ENCODE measurements at regions not wholly inside any gene's neighbourhood (a gene's known extent, or its start where the extent isn't known, plus 50 kb on each side); places are given as distances from the start of the nearest gene placed in this dataset.
A peak's percentile ranks its signal among the peaks of the same experiment; 100 is the strongest.
"Not testable (repeated sequence)": the region's sequence is repeated elsewhere in the genome, so short reads cannot be mapped to it uniquely, and the experiment has no call there.

GRCh38 chr2:11942178-11942569 lies 195.7 kb downstream of the LPIN1 start:
- CTCF ChIA-PET: no interaction called here
- POLR2A ChIA-PET: no interaction called here
- H3K4me1 ChIP-seq (ENCODE audit: control extremely low read depth in 1 of 4, control insufficient read depth in 4 of 4, insufficient read depth in 4 of 4, low read length in 3 of 4): no peaks in the 10 kb centered on the region
- no peak overlapping the region for H3K4me3 ChIP-seq (ENCODE audit: control insufficient read depth in 1 of 7, extremely low read depth in 1 of 7, insufficient read depth in 4 of 7, low read depth in 2 of 7, low read length in 6 of 7)
- H3K9me3 ChIP-seq (ENCODE audit: control extremely low read depth in 1 of 5, control insufficient read depth in 4 of 5, insufficient read depth in 2 of 5, low read depth in 1 of 5, low read length in 4 of 5): no peaks in the 10 kb centered on the region
- no peak for DNase-seq
- H3K36me3 ChIP-seq (ENCODE audit: control insufficient read depth in 4 of 4, insufficient read depth in 4 of 4, low read length in 3 of 4): no peaks in the 10 kb centered on the region
- no peaks in the 10 kb centered on the region for H3K27me3 ChIP-seq (replicated peaks in 2 of 5; ENCODE audit: control insufficient read depth in 4 of 5, insufficient read depth in 5 of 5, low read length in 4 of 5)
- H3K27ac ChIP-seq (ENCODE audit: insufficient read depth in 1 of 2, low read depth in 1 of 2, low read length in 2 of 2, poor library complexity in 1 of 2, severe bottlenecking in 2 of 2): no peak overlapping the region
- WGBS (ENCODE audit: insufficient coverage): 94% methylated on average over 5 of the region's 5 CpGs

- whole genome bisulfite sequencing (ENCODE audit: insufficient coverage): 90% methylated on average over 2 of the region's 4 CpGs
- Histone ChIP-seq H3K4me1 (ENCODE audit: control extremely low read depth in 1 of 4, control insufficient read depth in 4 of 4, insufficient read depth in 4 of 4, low read length in 3 of 4) (no peaks in the 10 kb centered on the region), H3K36me3 (ENCODE audit: control insufficient read depth in 4 of 4, insufficient read depth in 4 of 4, low read length in 3 of 4) (no peaks in the 10 kb centered on the region), H3K4me3 (ENCODE audit: control insufficient read depth in 1 of 7, extremely low read depth in 1 of 7, insufficient read depth in 4 of 7, low read depth in 2 of 7, low read length in 6 of 7) (no peak overlapping the region), H3K27ac (ENCODE audit: insufficient read depth in 1 of 2, low read depth in 1 of 2, low read length in 2 of 2, poor library complexity in 1 of 2, severe bottlenecking in 2 of 2) (no peak overlapping the region), H3K9me3 (ENCODE audit: control extremely low read depth in 1 of 5, control insufficient read depth in 4 of 5, insufficient read depth in 2 of 5, low read depth in 1 of 5, low read length in 4 of 5) (no peaks in the 10 kb centered on the region), H3K27me3 (replicated peaks in 2 of 5; ENCODE audit: control insufficient read depth in 4 of 5, insufficient read depth in 5 of 5, low read length in 4 of 5) (no peaks in the 10 kb centered on the region)
- ChIA-PET CTCF (no interaction called here), POLR2A (no interaction called here)
- no peak for DNase-seq
Measured at GRCh38 chr2:11944311-11944710, 197.9 kb downstream of the LPIN1 start.

- no peaks in the 10 kb centered on the region for H3K9me3 ChIP-seq (ENCODE audit: control extremely low read depth in 1 of 5, control insufficient read depth in 4 of 5, insufficient read depth in 2 of 5, low read depth in 1 of 5, low read length in 4 of 5)
- DNase-seq: no peak
- POLR2A ChIA-PET: no interaction called here
- H3K36me3 ChIP-seq (ENCODE audit: control insufficient read depth in 4 of 4, insufficient read depth in 4 of 4, low read length in 3 of 4): no peaks in the 10 kb centered on the region
- WGBS (ENCODE audit: insufficient coverage): no CpG with 5 or more reads among the region's 5 CpGs
- no peaks in the 10 kb centered on the region for H3K4me1 ChIP-seq (ENCODE audit: control extremely low read depth in 1 of 4, control insufficient read depth in 4 of 4, insufficient read depth in 4 of 4, low read length in 3 of 4)
- no peaks in the 10 kb centered on the region for H3K27me3 ChIP-seq (replicated peaks in 2 of 5; ENCODE audit: control insufficient read depth in 4 of 5, insufficient read depth in 5 of 5, low read length in 4 of 5)
- H3K27ac ChIP-seq (ENCODE audit: insufficient read depth in 1 of 2, low read depth in 1 of 2, low read length in 2 of 2, poor library complexity in 1 of 2, severe bottlenecking in 2 of 2): no peak overlapping the region
- CTCF ChIA-PET: no interaction called here
- no peak overlapping the region for H3K4me3 ChIP-seq (ENCODE audit: control insufficient read depth in 1 of 7, extremely low read depth in 1 of 7, insufficient read depth in 4 of 7, low read depth in 2 of 7, low read length in 6 of 7)
Measured at GRCh38 chr2:11945139-11946126, 199.0 kb downstream of the LPIN1 start.

GRCh38 chr2:11947956-11948355 lies 201.5 kb downstream of the LPIN1 start:
- Histone ChIP-seq H3K4me1 (ENCODE audit: control extremely low read depth in 1 of 4, control insufficient read depth in 4 of 4, insufficient read depth in 4 of 4, low read length in 3 of 4) (no peaks in the 10 kb centered on the region), H3K36me3 (ENCODE audit: control insufficient read depth in 4 of 4, insufficient read depth in 4 of 4, low read length in 3 of 4) (no peaks in the 10 kb centered on the region), H3K4me3 (ENCODE audit: control insufficient read depth in 1 of 7, extremely low read depth in 1 of 7, insufficient read depth in 4 of 7, low read depth in 2 of 7, low read length in 6 of 7) (no peak overlapping the region), H3K9me3 (ENCODE audit: control extremely low read depth in 1 of 5, control insufficient read depth in 4 of 5, insufficient read depth in 2 of 5, low read depth in 1 of 5, low read length in 4 of 5) (no peaks in the 10 kb centered on the region), H3K27me3 (replicated peaks in 2 of 5; ENCODE audit: control insufficient read depth in 4 of 5, insufficient read depth in 5 of 5, low read length in 4 of 5) (peaks cover 0 to under 1% (median 0%) of the 10 kb centered on the region in 5 experiments), H3K27ac (ENCODE audit: insufficient read depth in 1 of 2, low read depth in 1 of 2, low read length in 2 of 2, poor library complexity in 1 of 2, severe bottlenecking in 2 of 2) (no peak overlapping the region)
- DNase-seq: no peak
- ChIA-PET POLR2A (no interaction called here), CTCF (no interaction called here)
- WGBS (ENCODE audit: insufficient coverage): 100% methylated on average over 4 of the region's 4 CpGs

- ChIA-PET POLR2A (no interaction called here), CTCF (no interaction called here)
- no peak overlapping the region for H3K4me3 ChIP-seq (ENCODE audit: control insufficient read depth in 1 of 7, extremely low read depth in 1 of 7, insufficient read depth in 4 of 7, low read depth in 2 of 7, low read length in 6 of 7)
- H3K9me3 ChIP-seq (ENCODE audit: control extremely low read depth in 1 of 5, control insufficient read depth in 4 of 5, insufficient read depth in 2 of 5, low read depth in 1 of 5, low read length in 4 of 5): peaks cover 0 to 2% (median 0%) of the 10 kb centered on the region in 5 experiments
- no peak overlapping the region for H3K27ac ChIP-seq (ENCODE audit: insufficient read depth in 1 of 2, low read depth in 1 of 2, low read length in 2 of 2, poor library complexity in 1 of 2, severe bottlenecking in 2 of 2)
- no peaks in the 10 kb centered on the region for H3K36me3 ChIP-seq (ENCODE audit: control insufficient read depth in 4 of 4, insufficient read depth in 4 of 4, low read length in 3 of 4)
- no peaks in the 10 kb centered on the region for H3K4me1 ChIP-seq (ENCODE audit: control extremely low read depth in 1 of 4, control insufficient read depth in 4 of 4, insufficient read depth in 4 of 4, low read length in 3 of 4)
- 96% methylated on average over 3 of the region's 4 CpGs for WGBS (ENCODE audit: insufficient coverage)
- peak in 1 of 3 donors; percentile 50 for DNase-seq
- H3K27me3 ChIP-seq (replicated peaks in 2 of 5; ENCODE audit: control insufficient read depth in 4 of 5, insufficient read depth in 5 of 5, low read length in 4 of 5): peaks cover 0 to 9% (median 2%) of the 10 kb centered on the region in 5 experiments
Measured at GRCh38 chr2:11949732-11950523, 203.5 kb downstream of the LPIN1 start.

GRCh38 chr2:11950896-11951295 lies 204.5 kb downstream of the LPIN1 start:
- H3K4me3 ChIP-seq (ENCODE audit: control insufficient read depth in 1 of 7, extremely low read depth in 1 of 7, insufficient read depth in 4 of 7, low read depth in 2 of 7, low read length in 6 of 7): no peak overlapping the region
- no peak overlapping the region for H3K27ac ChIP-seq (ENCODE audit: insufficient read depth in 1 of 2, low read depth in 1 of 2, low read length in 2 of 2, poor library complexity in 1 of 2, severe bottlenecking in 2 of 2)
- H3K4me1 ChIP-seq (ENCODE audit: control extremely low read depth in 1 of 4, control insufficient read depth in 4 of 4, insufficient read depth in 4 of 4, low read length in 3 of 4): peaks cover 0 to 5% (median 0%) of the 10 kb centered on the region in 4 experiments
- no CpG with 5 or more reads among the region's 2 CpGs for WGBS (ENCODE audit: insufficient coverage)
- H3K36me3 ChIP-seq (ENCODE audit: control insufficient read depth in 4 of 4, insufficient read depth in 4 of 4, low read length in 3 of 4): no peaks in the 10 kb centered on the region
- H3K27me3 ChIP-seq (replicated peaks in 2 of 5; ENCODE audit: control insufficient read depth in 4 of 5, insufficient read depth in 5 of 5, low read length in 4 of 5): peaks cover 0 to 17% (median 4%) of the 10 kb centered on the region in 5 experiments
- ChIA-PET CTCF (interaction anchor here (1.1 kb wide), 1 partner anchor 121 kb away, joined by 3 read pairs; no protein-coding TSS in a partner anchor), POLR2A (no interaction called here)
- peaks cover 0 to 2% (median 0%) of the 10 kb centered on the region in 5 experiments for H3K9me3 ChIP-seq (ENCODE audit: control extremely low read depth in 1 of 5, control insufficient read depth in 4 of 5, insufficient read depth in 2 of 5, low read depth in 1 of 5, low read length in 4 of 5)
- DNase-seq: no peak

DNA sequence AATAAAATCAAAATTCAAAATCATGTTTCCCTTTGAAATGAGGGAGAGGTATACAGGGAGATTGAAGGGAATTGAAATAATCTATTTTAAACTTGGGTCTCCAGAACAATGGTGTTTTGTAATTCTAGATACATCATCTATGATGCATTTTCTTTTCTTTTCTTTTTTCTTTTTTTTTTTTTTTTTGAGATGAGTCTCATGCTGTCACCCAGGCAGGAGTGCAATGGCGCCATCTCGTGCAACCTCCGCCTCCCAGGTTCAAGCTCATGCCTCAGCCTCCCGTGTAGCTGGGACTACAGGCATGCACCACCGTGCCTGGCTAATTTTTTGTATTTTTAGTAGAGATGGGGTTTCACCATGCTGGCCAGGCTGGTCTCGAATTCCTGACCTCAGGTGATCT lies 205.1 kb downstream of the LPIN1 start:
- WGBS (ENCODE audit: insufficient coverage): no CpG with 5 or more reads among the region's 6 CpGs
- H3K4me1 ChIP-seq (ENCODE audit: control extremely low read depth in 1 of 4, control insufficient read depth in 4 of 4, insufficient read depth in 4 of 4, low read length in 3 of 4); DNase-seq; H3K36me3 ChIP-seq (ENCODE audit: control insufficient read depth in 4 of 4, insufficient read depth in 4 of 4, low read length in 3 of 4); H3K27ac ChIP-seq (ENCODE audit: insufficient read depth in 1 of 2, low read depth in 1 of 2, low read length in 2 of 2, poor library complexity in 1 of 2, severe bottlenecking in 2 of 2); H3K9me3 ChIP-seq (ENCODE audit: control extremely low read depth in 1 of 5, control insufficient read depth in 4 of 5, insufficient read depth in 2 of 5, low read depth in 1 of 5, low read length in 4 of 5); POLR2A ChIA-PET; H3K4me3 ChIP-seq (ENCODE audit: control insufficient read depth in 1 of 7, extremely low read depth in 1 of 7, insufficient read depth in 4 of 7, low read depth in 2 of 7, low read length in 6 of 7): not testable (repeated sequence)
- peaks cover 0 to 21% (median 4%) of the 10 kb centered on the region in 5 experiments for H3K27me3 ChIP-seq (replicated peaks in 2 of 5; ENCODE audit: control insufficient read depth in 4 of 5, insufficient read depth in 5 of 5, low read length in 4 of 5)
- CTCF ChIA-PET: interaction anchor here (1.1 kb wide), 1 partner anchor 122 kb away, joined by 3 read pairs; no protein-coding TSS in a partner anchor

All from common myeloid progenitor, CD34-positive (primary cell).